Ramos (cell line): ENCODE measurements at regions not wholly inside any gene's neighbourhood (a gene's known extent, or its start where the extent isn't known, plus 50 kb on each side); places are given as distances from the start of the nearest gene placed in this dataset.

Experiments used
- in situ Hi-C: fragments of 300-500 bp; cut with MboI; formaldehyde crosslinking; loops from one replicate; pipeline ENCODE4 v1.14.3; 2022; ENCODE audit warnings: low sequenced_read_pairs; ENCODE audit not compliant: unreplicated experiment

- in situ Hi-C loops: no loop called here
Measured at GRCh38 chr16:9279291-9280068, 188.0 kb downstream of the HAPSTR1 start.

- in situ Hi-C loops: no loop called here
Measured at GRCh38 chr16:9280069-9280466, 188.6 kb downstream of the HAPSTR1 start.

- in situ Hi-C loops: no loop called here
Measured at GRCh38 chr16:9286930-9287329, 195.5 kb downstream of the HAPSTR1 start.

GRCh38 chr16:9296271-9296590, 204.8 kb downstream of the HAPSTR1 start:
- in situ Hi-C loops: no loop called here

DNA sequence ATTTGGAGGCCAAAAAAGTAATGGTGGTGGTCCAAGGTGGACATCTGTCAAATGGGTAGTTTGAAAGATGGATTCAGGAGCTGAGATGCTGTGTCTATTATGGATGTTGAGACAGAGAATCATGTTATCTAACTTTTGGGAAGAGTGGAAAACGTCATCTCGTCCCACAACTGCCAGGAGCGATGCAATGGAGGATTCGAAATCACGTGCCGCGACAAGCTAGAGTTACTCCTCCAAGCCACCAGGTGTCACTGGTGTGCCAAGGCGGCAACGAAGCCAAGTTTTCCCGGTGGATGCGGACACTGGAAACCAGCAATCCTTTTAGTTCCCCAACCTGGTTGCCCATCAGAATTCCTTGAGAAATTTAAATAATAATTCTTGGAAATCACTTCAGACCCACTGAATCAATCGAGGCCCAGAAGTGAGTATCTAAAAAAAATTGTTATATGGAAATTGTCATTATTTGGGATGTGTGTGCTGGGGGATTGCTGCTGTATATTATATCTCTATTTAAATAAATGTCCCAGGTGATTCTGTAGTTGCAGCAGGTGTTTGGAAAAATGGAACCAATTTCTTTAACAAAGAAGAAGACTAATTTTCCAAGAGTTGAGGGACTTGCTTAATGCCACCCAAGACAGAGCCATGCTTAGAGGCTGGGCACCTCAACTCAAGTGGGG, 206.1 kb downstream of the HAPSTR1 start:
- in situ Hi-C loops: no loop called here

GRCh38 chr16:9300252-9300651, 208.8 kb downstream of the HAPSTR1 start:
- in situ Hi-C loops: no loop called here

GRCh38 chr16:9302072-9302471, 210.6 kb downstream of the HAPSTR1 start:
- in situ Hi-C loops: no loop called here

- in situ Hi-C loops: no loop called here
Measured at GRCh38 chr16:9306753-9307152, 215.3 kb downstream of the HAPSTR1 start.

DNA sequence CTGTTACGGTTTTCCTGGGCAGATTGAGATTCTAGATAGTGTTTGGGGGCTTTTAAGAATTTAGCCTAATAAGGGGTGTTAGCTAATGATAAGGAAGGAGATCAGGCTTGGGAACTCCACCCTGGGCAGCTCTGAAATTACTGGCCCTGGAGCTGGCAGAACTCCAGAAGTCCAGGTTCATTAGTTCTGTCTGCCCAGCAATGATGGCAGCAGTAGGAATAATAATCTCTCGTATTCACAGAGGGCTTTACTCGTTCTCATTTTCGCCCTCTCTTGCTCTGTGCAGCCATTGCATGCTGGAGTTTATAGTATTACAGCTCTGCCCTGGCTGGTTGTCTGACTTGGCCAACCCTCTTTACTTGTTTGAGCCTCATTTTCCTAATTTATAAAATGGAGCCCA, 216.0 kb downstream of the HAPSTR1 start:
- in situ Hi-C loops: no loop called here

DNA sequence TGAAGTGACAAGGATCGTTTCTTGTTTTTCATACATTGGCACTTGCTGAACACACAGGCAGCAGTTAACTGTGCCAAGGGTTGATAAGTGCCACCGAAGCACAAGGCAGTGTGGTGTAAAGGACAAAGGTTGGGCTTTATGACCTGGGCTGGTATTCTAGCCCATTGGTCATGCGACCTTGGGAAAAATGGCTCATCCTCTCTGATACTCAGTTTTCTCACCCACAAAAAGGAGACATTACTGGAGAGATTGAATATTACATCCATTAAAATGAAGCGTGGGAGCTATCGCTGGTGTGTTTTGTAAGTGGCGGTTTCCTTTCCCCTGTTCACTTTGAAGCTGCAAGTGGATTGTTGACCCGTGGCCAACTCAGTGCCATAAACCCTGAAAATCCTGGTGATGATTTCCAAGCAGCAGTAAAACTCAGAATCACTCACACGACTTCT, 216.9 kb downstream of the HAPSTR1 start:
- in situ Hi-C loops: no loop called here

- in situ Hi-C loops: no loop called here
Measured at GRCh38 chr16:9308850-9309249, 217.4 kb downstream of the HAPSTR1 start.

- in situ Hi-C loops: no loop called here
Measured at GRCh38 chr16:9309844-9310243, 218.4 kb downstream of the HAPSTR1 start.

DNA sequence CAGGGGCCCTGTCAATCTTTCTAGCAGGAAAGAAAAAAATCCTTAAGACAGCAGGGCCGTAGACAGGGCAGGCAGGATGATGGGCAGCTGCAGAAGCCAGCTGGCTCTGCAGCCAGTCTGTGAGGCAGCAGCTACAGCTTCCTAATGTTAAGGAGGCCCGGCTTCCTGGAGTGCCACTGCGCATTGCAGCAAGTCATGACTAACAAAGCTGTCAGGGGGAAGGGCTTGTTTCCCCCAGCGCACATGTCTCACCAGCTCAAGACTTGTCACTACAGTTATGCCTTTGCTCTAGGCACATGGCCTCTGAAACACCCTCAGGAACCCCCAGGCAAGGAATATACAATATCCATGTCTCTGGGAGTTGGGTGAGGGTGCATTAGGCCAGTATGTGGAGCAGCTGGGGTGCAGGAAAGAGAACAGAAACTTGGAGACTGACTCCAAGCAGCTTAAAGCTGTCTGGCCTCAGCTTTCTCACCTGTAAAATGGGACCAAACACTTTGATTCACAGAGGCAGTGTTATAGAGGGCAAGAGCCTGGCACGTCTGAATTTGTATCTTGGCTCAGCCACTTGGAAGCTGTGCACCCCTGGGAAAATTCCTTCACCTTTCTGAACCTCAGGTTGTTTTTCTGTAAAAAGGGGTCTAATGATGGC, 220.0 kb downstream of the HAPSTR1 start:
- in situ Hi-C loops: no loop called here

GRCh38 chr16:9316008-9316407, 224.6 kb downstream of the HAPSTR1 start:
- in situ Hi-C loops: no loop called here

- in situ Hi-C loops: no loop called here
Measured at GRCh38 chr16:9316615-9317014, 225.2 kb downstream of the HAPSTR1 start.

DNA sequence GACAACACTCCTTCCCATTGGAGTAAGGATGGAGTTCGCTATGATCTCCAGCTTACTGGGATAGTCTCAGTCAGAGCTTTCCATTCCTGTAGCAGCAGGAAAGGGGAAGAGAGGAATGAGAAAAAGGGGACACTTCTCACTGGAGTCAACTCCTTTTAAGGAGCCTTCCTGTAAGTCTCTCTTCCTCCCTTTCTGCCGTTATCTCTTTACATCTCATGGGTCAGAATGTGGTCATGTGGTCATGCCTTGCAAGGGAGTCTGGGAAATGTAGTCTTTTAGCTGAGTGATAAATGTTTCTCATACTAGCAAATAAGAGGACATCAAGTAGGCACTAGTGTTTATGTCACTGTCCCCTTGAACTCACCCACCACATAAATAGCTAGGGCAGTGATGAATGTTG, 227.3 kb downstream of the HAPSTR1 start:
- in situ Hi-C loops: no loop called here

- in situ Hi-C loops: no loop called here
Measured at GRCh38 chr16:9322769-9323168, 231.3 kb downstream of the HAPSTR1 start.

- in situ Hi-C loops: no loop called here
Measured at GRCh38 chr16:9323170-9323569, 231.7 kb downstream of the HAPSTR1 start.

DNA sequence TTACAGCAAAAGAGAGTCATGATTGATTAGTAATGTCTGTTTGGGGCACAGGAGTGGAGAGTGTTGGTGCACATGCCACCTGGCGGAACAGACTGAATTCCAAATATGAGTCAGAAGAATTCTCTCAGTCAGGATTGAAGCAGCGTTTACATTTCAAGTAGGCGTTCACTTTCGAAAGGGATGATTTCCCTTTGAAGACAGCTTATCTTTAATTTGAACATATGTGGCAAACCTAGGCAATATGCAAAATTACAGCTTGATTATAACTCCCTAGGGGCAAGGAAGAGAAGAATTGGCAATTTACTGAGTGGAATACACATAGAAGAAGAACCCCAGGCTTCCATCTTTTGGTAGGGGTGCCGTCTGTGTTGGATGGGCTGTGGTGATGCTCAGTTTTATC, 235.8 kb downstream of the HAPSTR1 start:
- in situ Hi-C loops: no loop called here

DNA sequence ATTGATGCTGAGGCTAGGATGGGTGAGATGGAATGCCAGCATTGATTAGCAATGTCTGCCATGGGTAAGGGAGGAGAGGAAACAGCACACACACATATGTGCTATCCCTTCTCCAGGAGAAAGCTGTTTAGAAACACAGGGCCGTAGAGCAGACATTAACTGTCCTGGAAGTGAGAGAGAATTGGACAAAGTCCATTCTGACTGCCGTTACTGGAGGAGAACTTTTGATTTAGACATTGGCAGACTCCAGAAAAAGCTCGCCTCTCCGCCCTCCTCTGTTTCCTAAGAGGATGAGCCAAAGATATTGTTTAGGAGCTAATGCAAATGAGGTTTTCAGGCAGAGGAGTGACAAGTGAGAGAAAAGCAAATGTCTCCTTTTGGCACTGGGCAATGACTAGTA, 237.0 kb downstream of the HAPSTR1 start:
- in situ Hi-C loops: no loop called here

DNA sequence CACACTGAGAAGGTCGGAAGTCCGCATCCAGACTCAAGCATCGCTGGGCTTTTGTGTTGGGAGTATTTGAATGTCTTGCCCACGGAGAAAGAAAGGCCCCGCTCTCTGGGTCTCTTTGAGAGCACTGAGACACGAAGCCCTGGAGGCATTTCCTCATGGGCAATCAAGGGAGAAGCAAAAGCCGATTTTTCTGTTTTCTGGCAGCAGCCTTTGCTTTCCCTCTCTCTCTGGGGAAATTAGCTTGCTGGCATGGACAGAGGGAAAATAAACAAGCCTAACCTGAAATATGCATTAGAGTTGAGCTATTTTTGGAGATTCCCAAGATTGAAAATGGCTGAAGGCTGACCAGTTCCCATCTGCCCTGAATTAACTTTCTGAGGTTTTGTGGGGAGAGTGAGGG, 238.7 kb downstream of the HAPSTR1 start:
- in situ Hi-C loops: no loop called here
